ENCODE measurements at regions not wholly inside any gene's neighbourhood (a gene's known extent, or its start where the extent isn't known, plus 50 kb on each side); places are given as distances from the start of the nearest gene placed in this dataset.
A peak's percentile ranks its signal among the peaks of the same experiment; 100 is the strongest.
"Not testable (repeated sequence)": the region's sequence is repeated elsewhere in the genome, so short reads cannot be mapped to it uniquely, and the experiment has no call there.

- TF ChIP-seq CTCF (conservative IDR thresholded peaks at IDR 0.05; ENCODE audit: low read depth, low read length): no peak
- peak; percentile 69 for DNase-seq (ENCODE audit: low read depth)
- peak overlapping the region; percentile 9 for H3K4me3 ChIP-seq (ENCODE audit: low read depth, low read length)
These were observed 377.4 kb upstream of the PODXL start for GRCh38 chr7:131933751-131934289.

GRCh38 chr7:131933219-131933618 lies 376.8 kb upstream of the PODXL start:
- H3K4me3 ChIP-seq (ENCODE audit: low read depth, low read length); DNase-seq (ENCODE audit: low read depth): not testable (repeated sequence)

GRCh38 chr7:131932271-131932670 lies 375.8 kb upstream of the PODXL start:
- peak; percentile 14 for TF ChIP-seq CTCF (conservative IDR thresholded peaks at IDR 0.05; ENCODE audit: low read depth, low read length)
- DNase-seq (ENCODE audit: low read depth): no peak
- H3K4me3 ChIP-seq (ENCODE audit: low read depth, low read length): no peak overlapping the region

GRCh38 chr7:131931370-131931769 lies 374.9 kb upstream of the PODXL start:
- DNase-seq (ENCODE audit: low read depth): peak; percentile 58
- no peak overlapping the region for H3K4me3 ChIP-seq (ENCODE audit: low read depth, low read length)
- TF ChIP-seq CTCF (conservative IDR thresholded peaks at IDR 0.05; ENCODE audit: low read depth, low read length): no peak

GRCh38 chr7:131929632-131930031 lies 373.2 kb upstream of the PODXL start:
- no peak overlapping the region for H3K4me3 ChIP-seq (ENCODE audit: low read depth, low read length)
- no peak for TF ChIP-seq CTCF (conservative IDR thresholded peaks at IDR 0.05; ENCODE audit: low read depth, low read length)
- no peak for DNase-seq (ENCODE audit: low read depth)

- no peak for TF ChIP-seq CTCF (conservative IDR thresholded peaks at IDR 0.05; ENCODE audit: low read depth, low read length)
- no peak for DNase-seq (ENCODE audit: low read depth)
- H3K4me3 ChIP-seq (ENCODE audit: low read depth, low read length): no peak overlapping the region
These were observed 371.5 kb upstream of the PODXL start for GRCh38 chr7:131927770-131928423.

- no peak overlapping the region for H3K4me3 ChIP-seq (ENCODE audit: low read depth, low read length)
- no peak for DNase-seq (ENCODE audit: low read depth)
- TF ChIP-seq CTCF (conservative IDR thresholded peaks at IDR 0.05; ENCODE audit: low read depth, low read length): no peak
These were observed 369.2 kb upstream of the PODXL start for GRCh38 chr7:131925636-131926035.
